ENCODE measurements at regions not wholly inside any gene's neighbourhood (a gene's known extent, or its start where the extent isn't known, plus 50 kb on each side); places are given as distances from the start of the nearest gene placed in this dataset.

DNA sequence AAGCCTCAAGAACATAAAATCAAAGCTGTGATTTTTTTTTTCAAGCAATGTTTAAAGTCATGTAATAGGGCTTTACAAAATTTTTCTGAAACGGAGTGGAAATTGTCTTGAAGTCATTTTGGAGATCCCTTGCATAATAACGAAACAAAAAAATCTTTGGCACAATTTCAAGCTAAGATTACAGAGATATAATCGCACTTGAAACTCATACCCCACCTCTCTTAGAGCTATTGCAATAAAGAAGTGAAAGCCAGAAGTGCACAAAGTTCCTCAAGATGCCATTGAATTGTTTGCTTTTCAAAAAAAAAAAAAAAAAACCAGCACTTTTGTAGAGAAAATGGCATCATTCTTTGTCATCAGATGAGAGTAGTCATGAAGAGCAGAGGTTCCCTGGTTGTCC is 152.3 kb downstream of the PAX3 start:
- no peak for DNase-seq
- in situ Hi-C loops (cut with HindIII; ENCODE audit: low pct_ligation_motif_present, low pct_unique_long_range_greater_than_20kb, low sequenced_read_pairs), result no loop called here

DNA sequence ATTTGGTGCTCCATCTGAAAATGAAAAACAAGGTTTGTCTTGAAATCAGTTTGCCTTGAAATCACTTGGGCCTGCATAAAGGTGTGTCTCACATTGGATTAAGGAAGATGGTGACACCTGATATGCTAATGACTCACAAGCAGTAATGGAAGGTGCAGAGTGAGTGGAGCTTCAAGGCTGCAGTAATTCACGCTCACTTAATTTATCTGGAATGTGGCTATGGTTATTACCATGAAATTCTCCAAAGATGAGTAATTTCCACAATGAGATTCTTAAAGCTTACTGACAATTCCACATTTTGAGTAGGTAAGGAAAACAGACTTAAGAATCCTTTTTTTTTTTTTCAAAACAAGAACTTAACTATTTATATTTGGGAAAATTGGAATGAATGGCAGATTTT is 156.8 kb downstream of the PAX3 start:
- no peak for DNase-seq
- in situ Hi-C loops (cut with HindIII; ENCODE audit: low pct_ligation_motif_present, low pct_unique_long_range_greater_than_20kb, low sequenced_read_pairs), result no loop called here

DNA sequence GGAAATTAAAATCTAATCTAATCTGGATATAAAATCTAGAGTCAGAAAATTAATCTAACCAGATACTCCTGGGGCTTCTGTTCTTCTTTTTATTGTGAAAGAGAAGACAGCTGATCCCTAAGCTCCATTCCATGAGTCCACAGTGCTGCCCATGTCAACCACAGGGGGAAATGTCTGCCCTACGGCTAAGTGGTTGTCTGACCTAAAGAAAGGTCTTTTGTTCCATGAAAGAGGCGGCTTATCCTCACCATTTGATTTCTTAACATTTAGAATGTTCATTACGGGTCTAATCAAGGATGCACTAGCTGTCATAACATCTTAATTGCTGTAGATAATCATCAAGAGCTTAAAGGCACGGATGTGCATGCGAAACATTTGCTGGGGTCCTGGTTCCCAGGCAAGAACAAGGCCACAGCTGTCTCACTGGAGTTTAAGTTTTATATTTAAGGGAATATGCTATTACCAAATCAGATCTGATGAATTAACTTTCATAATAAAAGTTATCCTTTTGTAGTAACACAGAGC is 162.6 kb downstream of the PAX3 start:
- DNase-seq, result no peak
- in situ Hi-C loops (cut with HindIII; ENCODE audit: low pct_ligation_motif_present, low pct_unique_long_range_greater_than_20kb, low sequenced_read_pairs), result no loop called here

DNA sequence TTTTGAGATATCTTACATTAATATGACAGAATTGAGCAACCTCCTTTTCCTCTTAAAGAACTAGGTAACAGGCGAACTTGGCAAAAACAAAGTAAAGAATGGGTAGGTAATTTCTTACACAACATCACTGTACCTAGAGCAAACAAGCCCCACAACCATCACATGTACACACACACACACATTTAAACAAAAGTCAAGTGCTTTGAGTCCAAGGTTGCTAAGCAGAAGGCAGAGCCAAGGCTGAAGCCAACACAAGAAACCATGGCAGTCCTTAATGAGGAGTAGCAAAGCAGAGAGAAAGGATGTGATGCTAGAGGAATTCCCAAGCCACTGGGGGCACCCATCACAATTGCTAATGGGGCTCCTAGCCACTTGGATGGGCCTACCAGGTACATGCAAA is 164.1 kb downstream of the PAX3 start:
- no peak for DNase-seq
- in situ Hi-C loops (cut with HindIII; ENCODE audit: low pct_ligation_motif_present, low pct_unique_long_range_greater_than_20kb, low sequenced_read_pairs), result no loop called here

DNA sequence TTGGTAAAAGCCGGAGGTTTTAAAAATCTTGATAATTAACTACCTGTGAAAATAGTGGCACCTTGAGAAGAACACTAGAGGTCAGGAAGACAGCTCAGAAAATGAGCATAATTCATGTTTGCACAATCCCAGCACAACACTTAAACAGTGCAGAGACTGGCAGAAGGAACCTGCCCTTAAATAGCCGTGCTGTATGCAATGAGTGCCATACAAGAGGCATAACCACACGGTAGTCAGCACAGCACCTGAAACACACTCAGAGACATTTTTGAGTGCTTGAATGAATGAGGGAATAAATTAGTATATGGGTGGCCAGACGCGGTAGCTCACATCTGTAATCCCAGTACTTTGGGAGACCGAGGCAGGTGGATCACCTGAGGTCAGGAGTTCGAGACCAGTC is 164.9 kb downstream of the PAX3 start:
- DNase-seq, result no peak
- in situ Hi-C loops (cut with HindIII; ENCODE audit: low pct_ligation_motif_present, low pct_unique_long_range_greater_than_20kb, low sequenced_read_pairs), result no loop called here

DNA sequence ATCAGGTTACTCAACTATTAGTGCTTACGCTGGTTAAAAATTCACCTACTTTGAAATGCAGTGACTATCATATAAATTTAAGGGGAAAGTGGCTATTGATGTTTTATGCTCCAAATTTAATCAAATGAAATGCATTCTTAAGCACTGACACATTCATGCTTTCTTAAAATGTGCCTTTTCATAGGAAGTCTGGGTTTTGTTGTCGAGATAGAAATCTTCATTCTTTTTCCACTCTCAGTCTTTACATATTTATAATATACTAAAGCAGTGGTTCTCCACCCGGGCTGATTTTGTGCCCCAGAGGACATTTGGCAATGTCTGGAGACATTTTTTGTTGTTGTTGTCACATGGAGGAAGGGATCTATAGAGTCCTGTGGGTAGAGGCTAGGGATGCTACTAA is 167.9 kb downstream of the PAX3 start:
- in situ Hi-C loops (cut with HindIII; ENCODE audit: low pct_ligation_motif_present, low pct_unique_long_range_greater_than_20kb, low sequenced_read_pairs), result no loop called here
- DNase-seq, result no peak

DNA sequence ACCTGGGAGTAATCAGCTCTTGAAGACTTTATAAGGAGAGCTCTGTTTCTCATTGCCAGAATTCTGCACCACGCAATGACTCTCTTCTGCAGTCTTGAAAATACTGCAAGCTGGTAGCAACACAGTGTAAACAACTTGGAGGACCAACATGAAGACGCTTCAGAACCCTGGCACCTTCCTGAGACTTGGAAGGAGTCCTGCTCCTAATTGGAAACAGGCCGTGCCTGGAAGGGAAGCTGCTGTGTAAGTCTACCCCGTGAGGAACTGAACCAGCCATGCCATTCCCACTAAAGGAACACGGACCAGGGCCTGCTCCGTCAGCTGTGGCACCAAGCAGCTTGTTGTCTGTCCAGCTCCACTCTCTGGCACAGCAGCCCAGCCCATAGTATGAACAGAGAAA is 171.1 kb downstream of the PAX3 start:
- in situ Hi-C loops (cut with HindIII; ENCODE audit: low pct_ligation_motif_present, low pct_unique_long_range_greater_than_20kb, low sequenced_read_pairs), result no loop called here
- no peak for DNase-seq

DNA sequence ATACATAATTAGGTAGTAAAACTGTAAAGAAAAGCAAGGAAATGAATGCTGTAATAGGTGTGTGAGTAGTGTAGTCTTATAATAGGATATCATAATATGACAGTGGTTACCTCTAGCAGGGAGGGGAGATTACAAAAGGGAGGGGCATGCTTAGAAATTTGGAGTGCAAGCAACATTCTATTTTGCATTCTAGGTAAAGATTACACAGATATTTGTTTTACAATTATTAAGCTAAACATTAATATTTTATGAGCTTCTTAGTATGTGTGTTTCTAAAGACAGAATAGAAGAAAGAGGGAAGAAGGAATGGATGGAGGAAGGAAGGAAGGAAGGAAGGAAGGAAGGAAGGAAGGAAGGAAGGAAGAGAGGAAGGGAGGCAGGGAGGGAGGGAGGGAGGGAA is 177.9 kb downstream of the PAX3 start:
- in situ Hi-C loops (cut with HindIII; ENCODE audit: low pct_ligation_motif_present, low pct_unique_long_range_greater_than_20kb, low sequenced_read_pairs), result no loop called here
- no peak for DNase-seq

DNA sequence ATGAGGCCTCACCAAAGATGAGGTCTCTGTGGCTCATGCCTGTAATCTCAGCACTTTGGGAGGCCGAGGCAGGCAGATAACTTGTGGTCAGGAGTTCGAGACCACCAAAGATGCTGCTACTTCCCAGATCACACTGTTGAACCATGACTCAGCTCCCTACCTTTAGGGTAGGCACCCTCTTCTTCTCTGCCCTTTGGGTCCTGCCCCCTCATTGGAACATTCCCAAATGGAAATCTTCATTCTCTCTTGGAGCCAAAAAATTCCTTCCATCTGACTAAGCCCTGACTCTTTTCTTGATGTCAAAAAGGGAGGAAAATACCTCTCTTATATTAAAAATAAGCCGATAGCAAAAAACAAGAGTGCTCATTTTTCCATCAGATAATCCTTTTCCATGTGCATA is 183.5 kb downstream of the PAX3 start:
- in situ Hi-C loops (cut with HindIII; ENCODE audit: low pct_ligation_motif_present, low pct_unique_long_range_greater_than_20kb, low sequenced_read_pairs), result no loop called here
- DNase-seq, result no peak

DNA sequence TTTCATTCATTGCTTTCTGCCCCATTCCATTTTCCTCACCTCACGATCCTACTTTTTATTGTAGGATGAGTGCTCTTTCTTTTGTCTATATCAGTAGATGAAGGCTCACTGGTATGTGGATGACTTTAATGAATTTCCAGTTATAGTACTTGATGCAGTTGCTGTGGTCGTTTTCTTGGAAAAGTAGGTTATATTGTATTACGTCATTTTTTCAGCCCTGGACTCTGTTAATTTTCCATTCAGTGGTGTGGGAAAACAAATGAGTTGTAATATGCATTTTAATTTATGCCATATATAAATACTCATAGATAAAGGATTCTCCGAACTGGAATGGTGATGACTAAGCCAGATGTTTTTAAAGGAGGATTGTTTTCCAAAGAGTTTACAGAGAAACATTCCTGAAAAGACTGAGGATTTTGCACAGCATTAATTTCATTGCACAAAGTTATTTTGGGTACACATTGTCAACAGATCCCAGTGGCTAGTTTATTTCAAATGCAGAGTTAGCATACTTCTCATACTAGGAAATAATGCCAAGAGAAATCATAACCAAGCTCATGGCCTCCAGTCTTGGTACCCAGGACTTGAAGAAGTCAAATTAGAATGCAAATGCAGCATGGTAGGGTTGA is 189.7 kb downstream of the PAX3 start:
- in situ Hi-C loops (cut with HindIII; ENCODE audit: low pct_ligation_motif_present, low pct_unique_long_range_greater_than_20kb, low sequenced_read_pairs), result no loop called here
- no peak for DNase-seq

DNA sequence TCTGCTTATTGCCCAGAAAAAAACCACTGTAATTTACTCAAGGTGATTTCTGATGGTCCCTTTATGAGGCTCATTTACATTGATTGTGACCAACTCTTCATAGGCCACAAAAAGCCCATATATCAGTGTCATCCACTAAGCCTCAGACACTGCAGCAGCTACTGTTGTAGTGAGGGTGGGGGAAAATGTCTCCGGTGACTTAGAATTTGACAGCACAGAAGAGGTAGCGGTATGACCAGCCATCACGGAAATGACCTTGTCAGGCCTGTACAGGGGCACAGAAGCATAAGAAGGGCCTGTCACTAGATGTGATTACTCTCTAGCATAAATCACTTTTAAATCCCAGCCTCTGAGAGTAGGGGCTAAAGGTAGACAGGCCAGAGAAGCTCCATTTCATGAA is 190.3 kb downstream of the PAX3 start:
- no peak for DNase-seq
- in situ Hi-C loops (cut with HindIII; ENCODE audit: low pct_ligation_motif_present, low pct_unique_long_range_greater_than_20kb, low sequenced_read_pairs), result no loop called here

DNA sequence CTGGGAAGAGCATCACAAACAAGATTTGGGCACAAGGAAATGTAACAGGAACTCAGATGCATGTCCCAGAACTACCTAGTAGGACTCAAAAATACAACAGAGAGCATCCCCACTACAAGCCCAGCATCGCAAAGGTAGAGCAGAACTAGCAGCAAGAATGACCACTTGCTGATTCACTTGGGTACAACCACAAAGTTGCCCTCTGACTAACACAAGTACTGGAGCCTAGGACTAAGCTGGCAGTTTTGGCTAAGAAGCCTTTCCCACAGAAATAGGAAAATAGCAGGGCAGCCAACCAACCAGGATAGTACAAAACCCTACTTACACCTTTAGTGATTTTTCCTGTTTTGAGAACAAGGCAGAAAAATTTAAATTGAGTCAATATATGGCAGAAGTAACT is 193.8 kb downstream of the PAX3 start:
- in situ Hi-C loops (cut with HindIII; ENCODE audit: low pct_ligation_motif_present, low pct_unique_long_range_greater_than_20kb, low sequenced_read_pairs), result no loop called here
- no peak for DNase-seq

DNA sequence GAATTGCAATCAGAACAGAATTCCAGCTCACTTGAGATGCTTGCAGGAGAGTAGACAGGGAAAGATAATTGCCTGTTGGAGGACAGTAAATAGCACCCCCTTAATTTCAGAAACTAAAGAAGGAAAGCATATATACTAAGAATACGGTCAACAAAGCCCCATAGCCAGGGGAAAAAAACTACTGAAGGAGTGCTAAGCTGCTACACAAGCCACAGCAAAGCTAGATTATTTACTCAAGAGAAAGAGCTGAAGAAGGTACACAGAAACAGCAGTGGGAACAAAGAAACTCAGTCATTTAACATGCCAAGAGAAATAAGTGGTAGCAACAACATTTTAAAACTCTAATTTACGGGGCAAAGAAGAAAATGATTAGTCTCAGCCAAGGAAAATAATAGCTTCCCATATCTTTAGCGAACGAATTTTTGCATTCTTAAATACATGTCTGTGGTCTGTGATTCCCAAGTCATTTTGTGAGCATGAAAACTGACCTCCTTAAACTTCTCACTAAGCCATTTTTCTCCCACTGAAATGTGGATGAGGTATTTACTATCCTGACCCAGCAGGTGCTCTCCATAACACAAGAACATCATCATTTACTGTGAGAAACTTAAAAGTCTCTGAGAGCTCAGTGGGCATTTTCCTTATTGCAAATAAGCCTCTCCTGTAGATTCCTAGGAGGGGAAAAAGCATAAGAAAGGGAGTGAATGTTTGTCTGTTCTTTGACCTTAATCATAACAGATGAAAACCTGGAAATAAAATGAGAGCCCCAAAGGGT is 196.0 kb downstream of the PAX3 start:
- in situ Hi-C loops (cut with HindIII; ENCODE audit: low pct_ligation_motif_present, low pct_unique_long_range_greater_than_20kb, low sequenced_read_pairs), result no loop called here

DNA sequence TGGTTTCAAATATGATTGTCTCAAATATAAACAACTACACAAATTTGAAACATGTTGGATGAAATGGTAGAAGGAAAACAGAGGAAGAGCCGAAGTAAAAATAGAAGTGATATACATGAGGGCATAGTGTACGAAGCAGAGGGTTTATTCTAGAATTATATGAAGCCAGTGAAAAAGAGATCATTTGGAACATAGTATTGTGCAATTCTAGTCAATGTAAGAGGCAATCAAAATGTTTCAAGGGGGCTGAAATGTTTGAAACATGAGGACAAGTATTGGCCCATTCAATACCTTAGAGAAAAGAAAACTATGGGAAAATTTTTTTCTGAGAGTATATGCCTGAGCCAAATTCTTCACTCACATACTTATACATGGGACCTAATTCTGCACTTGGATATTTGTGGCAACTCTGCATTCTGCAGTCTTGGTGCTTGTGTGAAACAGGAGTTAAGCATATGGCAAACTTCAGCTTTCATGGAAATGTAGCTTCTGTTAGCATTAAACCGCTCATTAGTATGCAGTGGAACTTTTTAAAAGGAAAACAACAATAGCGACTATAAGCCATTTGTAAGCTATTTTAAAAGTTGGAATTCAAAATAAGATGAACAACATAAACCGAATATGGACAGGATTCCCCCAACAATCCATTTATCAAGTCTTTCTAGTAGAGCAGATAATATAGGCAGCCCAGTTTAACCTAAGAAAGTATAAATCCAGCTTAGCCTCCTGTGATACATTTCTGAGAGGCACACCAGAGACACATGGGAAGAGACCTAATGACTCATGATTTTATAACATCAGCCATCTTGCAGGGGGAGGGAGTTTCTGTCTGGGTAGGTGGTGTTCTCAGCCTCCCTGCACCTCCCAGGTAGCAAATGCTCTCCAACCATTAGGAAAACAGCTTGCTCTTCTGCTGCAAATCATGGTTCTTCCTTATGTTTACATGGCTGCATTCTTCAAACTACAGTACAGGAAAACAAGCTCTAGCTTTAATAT is 197.8 kb downstream of the PAX3 start:
- in situ Hi-C loops (cut with HindIII; ENCODE audit: low pct_ligation_motif_present, low pct_unique_long_range_greater_than_20kb, low sequenced_read_pairs), result no loop called here
- no peak for DNase-seq

More for the DNA sequence above, 196.0 kb downstream of the PAX3 start:
- DNase-seq, result no peak

DNA sequence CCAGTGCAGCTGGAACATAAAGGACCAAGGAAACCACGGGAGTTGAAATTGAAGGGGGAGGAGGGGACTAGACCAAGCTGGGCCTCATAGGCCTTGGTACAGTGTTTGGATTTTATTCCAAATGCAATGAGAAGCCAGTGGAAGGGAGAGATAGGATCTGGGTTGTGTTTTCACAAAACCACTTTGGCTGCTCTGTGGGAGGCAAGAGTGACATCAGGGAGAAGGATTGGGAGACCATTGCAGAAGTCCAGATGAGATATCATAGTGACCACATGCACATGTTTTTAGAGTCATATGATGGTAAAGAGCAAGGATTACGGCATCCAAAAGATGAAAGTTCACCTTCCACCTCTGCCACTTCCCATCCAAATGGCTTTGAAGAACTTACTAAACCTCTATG is 210.2 kb downstream of the PAX3 start:
- in situ Hi-C loops (cut with HindIII; ENCODE audit: low pct_ligation_motif_present, low pct_unique_long_range_greater_than_20kb, low sequenced_read_pairs), result no loop called here
- DNase-seq, result no peak

DNA sequence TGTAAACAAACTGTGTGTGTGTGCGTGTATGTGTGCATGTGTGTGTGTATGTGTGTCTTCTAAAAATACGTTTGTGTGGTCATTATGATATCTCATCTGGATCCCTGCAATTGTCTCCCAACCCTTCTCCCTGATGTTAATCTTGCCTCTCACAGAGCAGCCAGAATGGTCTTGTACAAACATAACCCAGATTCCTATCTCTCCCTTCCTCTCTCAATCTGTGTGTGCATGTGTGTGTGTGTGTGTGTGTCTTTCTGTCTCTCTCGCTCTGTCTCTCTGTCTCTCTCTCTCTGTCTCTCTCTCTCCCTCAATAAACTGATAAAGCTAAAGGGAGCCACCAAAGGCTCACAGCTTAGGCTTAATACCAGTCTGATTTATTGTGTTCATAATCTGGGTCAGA is 210.8 kb downstream of the PAX3 start:
- in situ Hi-C loops (cut with HindIII; ENCODE audit: low pct_ligation_motif_present, low pct_unique_long_range_greater_than_20kb, low sequenced_read_pairs), result no loop called here
- no peak for DNase-seq

DNA sequence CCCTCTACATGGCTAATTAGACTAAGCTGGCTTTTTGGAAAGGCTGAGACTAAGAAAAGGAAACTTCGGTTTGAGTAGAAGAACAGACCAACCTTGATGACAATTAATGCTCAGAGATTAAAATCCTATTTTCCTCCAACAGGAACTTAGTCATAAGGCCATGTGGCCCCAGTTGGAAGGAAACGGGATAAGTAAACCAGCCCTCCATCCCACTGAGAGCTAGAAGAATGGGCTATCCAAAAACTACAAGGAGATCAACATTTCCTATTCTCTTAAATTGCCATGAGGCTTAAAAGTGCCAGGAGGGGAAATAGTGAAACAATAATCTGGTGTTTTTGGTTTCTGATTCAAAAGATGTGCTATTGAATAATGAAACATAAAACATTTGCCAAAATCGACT is 216.6 kb downstream of the PAX3 start:
- DNase-seq, result no peak
- in situ Hi-C loops (cut with HindIII; ENCODE audit: low pct_ligation_motif_present, low pct_unique_long_range_greater_than_20kb, low sequenced_read_pairs), result no loop called here

DNA sequence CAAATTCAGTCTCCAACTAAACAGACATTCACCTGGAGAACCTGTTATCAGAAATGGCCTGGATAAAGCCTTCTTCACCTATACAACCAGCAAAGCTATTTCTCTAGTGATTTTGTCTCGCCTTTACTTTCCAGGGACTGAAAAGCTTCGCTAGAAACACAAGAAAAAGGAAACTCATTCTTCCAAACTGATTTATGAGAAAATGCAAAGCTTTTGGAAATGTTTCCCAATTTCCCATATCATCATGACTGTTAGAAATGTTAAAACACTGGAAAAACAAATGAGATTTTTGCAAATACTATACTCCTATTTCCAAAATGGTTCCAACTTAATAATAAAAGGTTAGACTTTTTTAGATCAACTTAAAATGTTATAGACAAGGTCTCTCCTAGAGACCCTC is 218.7 kb downstream of the PAX3 start:
- DNase-seq, result no peak
- in situ Hi-C loops (cut with HindIII; ENCODE audit: low pct_ligation_motif_present, low pct_unique_long_range_greater_than_20kb, low sequenced_read_pairs), result no loop called here

DNA sequence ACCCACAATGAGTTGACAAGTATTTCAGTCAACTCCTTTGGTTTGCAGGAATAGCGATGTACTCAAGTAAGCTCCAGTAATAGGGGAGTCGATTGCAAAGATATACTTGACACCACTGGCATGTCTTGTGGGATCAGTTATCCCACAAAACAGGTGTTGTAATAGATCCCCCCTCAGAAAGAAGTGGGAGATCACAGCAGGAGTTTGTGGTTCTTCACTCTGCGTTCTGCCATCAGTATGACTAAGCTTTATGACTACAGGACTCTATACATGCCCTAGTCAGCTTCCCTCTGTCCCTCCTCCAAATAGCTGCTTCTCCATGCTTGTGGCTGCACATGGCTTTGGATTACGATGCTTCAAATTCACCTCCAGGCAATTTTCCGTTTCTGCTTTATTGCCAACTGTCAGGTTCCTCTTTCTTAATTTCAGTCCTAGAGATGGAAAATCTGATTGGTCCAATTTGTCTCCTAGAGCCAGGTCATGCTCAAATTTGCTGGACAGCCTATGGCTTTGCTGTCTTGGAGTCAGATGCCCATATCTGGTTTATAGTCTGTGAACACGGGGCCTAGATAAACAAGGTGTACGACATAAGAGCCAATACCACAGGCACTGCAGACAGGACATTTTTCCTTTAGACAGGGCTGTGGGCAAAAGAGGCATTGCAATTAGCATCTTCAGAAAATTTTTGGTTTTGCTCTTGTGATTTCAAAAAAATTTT is 221.7 kb downstream of the PAX3 start:
- no peak for DNase-seq
- in situ Hi-C loops (cut with HindIII; ENCODE audit: low pct_ligation_motif_present, low pct_unique_long_range_greater_than_20kb, low sequenced_read_pairs), result no loop called here

Measured in ACHN (cell line).